Astrocyte (in vitro differentiated cells and primary cell): ENCODE measurements at regions not wholly inside any gene's neighbourhood (a gene's known extent, or its start where the extent isn't known, plus 50 kb on each side); places are given as distances from the start of the nearest gene placed in this dataset.

ENCODE experiments used
- DNase-seq: peaks from one replicate; pipeline ENCODE4 v3.0.0-alpha.2; 2010; ENCODE audit warnings: low read depth
- FAIRE-seq: peaks from 2 replicates; lab custom pipeline; 2011; peaks lifted over from hg19 to GRCh38; lab: Jason Lieb, UNC
- H2AFZ ChIP-seq: 2 replicates; pipeline ENCODE4 v1.6.0; 2012; ENCODE audit warnings: low read depth, low read length, inconsistent platforms
- H3K27ac ChIP-seq: 2 replicates; pipeline ENCODE4 v1.5.1; 2011; ENCODE audit warnings: low read depth, low read length, inconsistent platforms
- H3K27me3 ChIP-seq: 2 replicates; pipeline ENCODE4 v1.6.0; 2011; ENCODE audit warnings: low read length, inconsistent platforms; ENCODE audit not compliant: insufficient read depth
- H3K36me3 ChIP-seq: 2 replicates; pipeline ENCODE4 v1.5.1; 2011; ENCODE audit warnings: low read length, inconsistent platforms; ENCODE audit not compliant: insufficient read depth
- H3K4me1 ChIP-seq: 2 replicates; pipeline ENCODE4 v1.5.1; 2011; ENCODE audit warnings: low read length, inconsistent platforms; ENCODE audit not compliant: insufficient read depth
- H3K4me2 ChIP-seq: 2 replicates; pipeline ENCODE4 v1.6.0; 2012; ENCODE audit warnings: low read length, inconsistent platforms
- H3K4me3 ChIP-seq: 2 replicates; pipeline ENCODE4 v1.5.1; 2011; ENCODE audit warnings: low read depth, mild to moderate bottlenecking, low read length, inconsistent platforms; ENCODE audit not compliant: insufficient read depth
- H3K79me2 ChIP-seq: 2 replicates; pipeline ENCODE4 v1.6.0; 2012; ENCODE audit warnings: mild to moderate bottlenecking, low read length, inconsistent platforms; ENCODE audit not compliant: insufficient read depth
- H3K9ac ChIP-seq: 2 replicates; pipeline ENCODE4 v1.6.0; 2012; ENCODE audit warnings: mild to moderate bottlenecking, low read length, inconsistent platforms
- H3K9me3 ChIP-seq: 2 replicates; pipeline ENCODE4 v1.5.1; 2012; ENCODE audit warnings: low read depth, mild to moderate bottlenecking, low read length, inconsistent platforms; ENCODE audit not compliant: insufficient read depth
- H4K20me1 ChIP-seq: 2 replicates; pipeline ENCODE4 v1.6.0; 2012; ENCODE audit warnings: low read length, inconsistent platforms; ENCODE audit not compliant: insufficient read depth
- H3K27ac Mint-ChIP-seq: one replicate; pipeline ENCODE4 v1.8.0; 2021; ENCODE audit warnings: mild to moderate bottlenecking, mixed read lengths; ENCODE audit not compliant: unreplicated experiment
- H3K27me3 Mint-ChIP-seq: one replicate; pipeline ENCODE4 v1.8.0; 2021; ENCODE audit warnings: low read depth, mixed read lengths; ENCODE audit not compliant: unreplicated experiment
- H3K36me3 Mint-ChIP-seq: one replicate; pipeline ENCODE4 v1.8.0; 2021; ENCODE audit warnings: low read depth, mixed read lengths; ENCODE audit not compliant: unreplicated experiment
- H3K4me1 Mint-ChIP-seq: one replicate; pipeline ENCODE4 v1.8.0; 2021; ENCODE audit warnings: low read depth, mixed read lengths; ENCODE audit not compliant: unreplicated experiment
- H3K4me3 Mint-ChIP-seq: one replicate; pipeline ENCODE4 v1.8.0; 2021; ENCODE audit warnings: mild to moderate bottlenecking, moderate library complexity, mixed read lengths; ENCODE audit not compliant: unreplicated experiment
- H3K9me3 Mint-ChIP-seq: one replicate; pipeline ENCODE4 v1.8.0; 2021; ENCODE audit warnings: mild to moderate bottlenecking, mixed read lengths; ENCODE audit not compliant: unreplicated experiment
- EZH2 ChIP-seq: IDR thresholded peaks from 2 replicates; pipeline ENCODE4 v1.6.1; 2012; ENCODE audit warnings: mild to moderate bottlenecking, low read length, inconsistent platforms; ENCODE audit not compliant: insufficient read depth
- TF ChIP-seq, protein P1 (sequence below): IDR thresholded peaks from 2 replicates; pipeline ENCODE4 v1.5.1; 2011; ENCODE audit warnings: low read depth, mild to moderate bottlenecking, inconsistent platforms, low read length, moderate library complexity; ENCODE audit not compliant: insufficient read depth

DNA sequence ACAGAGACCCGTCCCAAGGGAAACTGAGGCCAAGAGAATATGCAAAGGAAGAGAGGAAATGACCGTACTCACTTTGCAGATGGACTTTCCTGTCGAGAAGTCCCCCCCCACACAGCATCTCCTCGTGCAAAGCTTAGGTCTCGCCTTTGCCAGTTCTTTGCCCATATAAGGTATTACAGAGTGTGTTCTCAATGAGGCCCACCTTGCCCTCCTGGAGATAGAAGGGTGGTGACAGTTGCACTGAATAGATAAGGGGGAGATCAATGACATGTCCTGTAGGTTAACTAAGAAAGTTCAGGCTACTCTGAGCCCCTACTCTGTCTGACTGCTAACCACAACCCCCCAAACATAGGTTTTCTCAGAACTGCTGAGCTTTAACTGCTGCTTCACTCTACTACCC, 68.2 kb upstream of the SPTLC1 start:
- Histone ChIP-seq H2AFZ (no peak overlapping the region), H3K27me3 (no peaks in the 10 kb centered on the region), H3K79me2 (no peaks in the 10 kb centered on the region), H4K20me1 (no peaks in the 10 kb centered on the region), H3K36me3 (no peaks in the 10 kb centered on the region), H3K9me3 (no peaks in the 10 kb centered on the region), H3K4me1 (peaks cover 19% of the 10 kb centered on the region), H3K4me2 (no peak overlapping the region), H3K27ac (no peak overlapping the region), H3K4me3 (no peak overlapping the region), H3K9ac (no peak overlapping the region)
- no peak for FAIRE-seq
- TF ChIP-seq, protein P1, sequence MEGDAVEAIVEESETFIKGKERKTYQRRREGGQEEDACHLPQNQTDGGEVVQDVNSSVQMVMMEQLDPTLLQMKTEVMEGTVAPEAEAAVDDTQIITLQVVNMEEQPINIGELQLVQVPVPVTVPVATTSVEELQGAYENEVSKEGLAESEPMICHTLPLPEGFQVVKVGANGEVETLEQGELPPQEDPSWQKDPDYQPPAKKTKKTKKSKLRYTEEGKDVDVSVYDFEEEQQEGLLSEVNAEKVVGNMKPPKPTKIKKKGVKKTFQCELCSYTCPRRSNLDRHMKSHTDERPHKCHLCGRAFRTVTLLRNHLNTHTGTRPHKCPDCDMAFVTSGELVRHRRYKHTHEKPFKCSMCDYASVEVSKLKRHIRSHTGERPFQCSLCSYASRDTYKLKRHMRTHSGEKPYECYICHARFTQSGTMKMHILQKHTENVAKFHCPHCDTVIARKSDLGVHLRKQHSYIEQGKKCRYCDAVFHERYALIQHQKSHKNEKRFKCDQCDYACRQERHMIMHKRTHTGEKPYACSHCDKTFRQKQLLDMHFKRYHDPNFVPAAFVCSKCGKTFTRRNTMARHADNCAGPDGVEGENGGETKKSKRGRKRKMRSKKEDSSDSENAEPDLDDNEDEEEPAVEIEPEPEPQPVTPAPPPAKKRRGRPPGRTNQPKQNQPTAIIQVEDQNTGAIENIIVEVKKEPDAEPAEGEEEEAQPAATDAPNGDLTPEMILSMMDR = no peak
- no peak for TF ChIP-seq EZH2
- H3K27me3 Mint-ChIP-seq = peaks cover 19% of the 10 kb centered on the region
- H3K9me3 Mint-ChIP-seq = peaks cover 15% of the 10 kb centered on the region
- H3K27ac Mint-ChIP-seq = no peak overlapping the region
- no peak for DNase-seq
- peaks cover 11% of the 10 kb centered on the region for H3K4me1 Mint-ChIP-seq
- peaks cover 6% of the 10 kb centered on the region for H3K36me3 Mint-ChIP-seq
- no peak overlapping the region for H3K4me3 Mint-ChIP-seq

DNA sequence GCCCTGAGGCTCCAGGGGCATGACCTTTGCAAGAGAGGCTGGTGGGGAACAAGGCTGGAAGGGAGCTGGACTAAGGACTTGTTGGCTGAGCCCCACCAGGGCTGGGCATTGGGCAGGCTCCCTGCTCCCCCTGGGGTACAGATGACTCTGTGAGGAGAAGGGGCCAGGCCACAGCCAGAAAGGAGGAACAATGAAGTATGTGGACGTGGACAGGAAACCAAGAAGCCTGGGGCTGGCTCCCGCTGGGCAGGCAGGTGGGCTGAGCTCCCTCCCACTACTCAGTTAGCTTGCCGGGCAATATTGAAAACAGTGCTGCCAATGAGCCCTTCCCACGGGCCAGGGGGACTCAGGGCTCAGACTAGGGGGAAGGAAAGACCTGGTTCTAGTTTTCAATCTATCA, 66.1 kb upstream of the SPTLC1 start:
- Histone ChIP-seq H3K79me2 (no peaks in the 10 kb centered on the region), H4K20me1 (no peaks in the 10 kb centered on the region), H3K36me3 (no peaks in the 10 kb centered on the region), H3K27me3 (no peaks in the 10 kb centered on the region), H3K4me2 (peak overlapping the region; percentile 57), H2AFZ (peak overlapping the region; percentile 50), H3K9me3 (no peaks in the 10 kb centered on the region), H3K9ac (no peak overlapping the region), H3K4me1 (peaks cover 12% of the 10 kb centered on the region), H3K27ac (peak overlapping the region; percentile 4), H3K4me3 (no peak overlapping the region)
- peaks cover 12% of the 10 kb centered on the region for H3K27me3 Mint-ChIP-seq
- H3K27ac Mint-ChIP-seq = peak overlapping the region; percentile 43
- H3K4me3 Mint-ChIP-seq = no peak overlapping the region
- peaks cover 6% of the 10 kb centered on the region for H3K36me3 Mint-ChIP-seq
- peaks cover 11% of the 10 kb centered on the region for H3K4me1 Mint-ChIP-seq
- TF ChIP-seq EZH2 = no peak
- TF ChIP-seq, protein P1 = no peak
- FAIRE-seq (no peak), DNase-seq (no peak)
- peaks cover 16% of the 10 kb centered on the region for H3K9me3 Mint-ChIP-seq

DNA sequence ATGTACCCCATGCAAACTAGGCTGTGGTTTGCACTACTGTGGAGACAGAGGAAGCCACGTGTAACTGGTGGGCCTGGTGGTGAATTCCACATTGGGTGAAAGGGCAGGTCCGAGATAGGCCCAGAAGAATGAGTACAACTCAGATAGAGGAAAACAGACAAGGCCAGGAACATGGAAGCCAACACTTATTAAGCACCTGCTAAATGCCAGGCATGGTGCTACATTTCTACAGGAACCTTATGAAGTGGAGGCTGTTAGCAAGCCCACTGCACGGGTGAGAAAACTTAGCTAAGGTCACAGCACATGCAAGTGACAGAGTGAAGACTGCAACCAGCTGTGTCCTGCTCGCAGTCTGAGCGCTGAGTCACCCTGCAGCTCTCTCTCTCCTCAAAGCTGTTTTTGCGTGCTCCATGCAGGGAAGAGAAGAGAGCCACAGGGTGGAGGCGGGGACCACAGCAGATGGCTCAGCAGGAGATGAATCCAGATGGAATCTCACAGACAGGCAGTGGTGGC, 65.5 kb upstream of the SPTLC1 start:
- Mint-ChIP-seq H3K4me3 (no peak overlapping the region), H3K4me1 (peaks cover 11% of the 10 kb centered on the region), H3K9me3 (peaks cover 18% of the 10 kb centered on the region), H3K27ac (peak overlapping the region; percentile 53), H3K36me3 (peaks cover 6% of the 10 kb centered on the region), H3K27me3 (peaks cover 16% of the 10 kb centered on the region)
- H3K9ac ChIP-seq = peak overlapping the region; percentile 25
- FAIRE-seq = peak; percentile 56
- peaks cover 12% of the 10 kb centered on the region for H3K4me1 ChIP-seq
- H3K27me3 ChIP-seq = no peaks in the 10 kb centered on the region
- peak; percentile 77 for DNase-seq
- TF ChIP-seq, protein P1 = no peak
- TF ChIP-seq EZH2 = no peak
- no peaks in the 10 kb centered on the region for H3K9me3 ChIP-seq
- H3K4me2 ChIP-seq = peak overlapping the region; percentile 57
- no peaks in the 10 kb centered on the region for H3K79me2 ChIP-seq
- H3K36me3 ChIP-seq = no peaks in the 10 kb centered on the region
- H4K20me1 ChIP-seq = no peaks in the 10 kb centered on the region
- H3K4me3 ChIP-seq = no peak overlapping the region
- H2AFZ ChIP-seq = peak overlapping the region; percentile 50
- H3K27ac ChIP-seq = peak overlapping the region; percentile 4
